ENCODE measurements at regions not wholly inside any gene's neighbourhood (a gene's known extent, or its start where the extent isn't known, plus 50 kb on each side); places are given as distances from the start of the nearest gene placed in this dataset.

- no peaks in the 10 kb centered on the region for H4K20me1 ChIP-seq (ENCODE audit: insufficient read depth, low read length)
- H3K27ac ChIP-seq (ENCODE audit: low read length): no peak overlapping the region
- H3K4me1 ChIP-seq (ENCODE audit: low read length): no peaks in the 10 kb centered on the region
These were observed 85.2 kb upstream of the KCND3 start for GRCh38 chr1:112074711-112075110.

DNA sequence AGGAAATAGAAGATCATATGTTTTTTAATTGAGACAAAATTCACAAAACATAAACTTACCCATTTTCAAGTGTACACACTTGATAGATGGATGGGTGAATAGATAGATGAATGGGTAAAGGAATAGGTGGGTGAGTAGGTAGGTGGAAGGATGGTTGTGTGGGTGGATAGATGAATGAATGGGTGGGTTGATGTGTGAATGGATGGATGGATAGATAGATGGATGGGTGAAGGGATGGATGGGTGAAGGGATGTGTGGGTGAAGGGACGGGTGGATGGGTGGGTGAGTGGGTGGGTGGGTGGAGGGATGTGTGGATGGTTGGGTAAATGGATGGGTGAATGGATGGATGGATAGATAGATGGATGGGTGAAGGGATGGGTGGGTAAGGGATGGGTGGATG is 86.1 kb upstream of the KCND3 start:
- Histone ChIP-seq H3K27ac (ENCODE audit: low read length) (no peak overlapping the region), H3K36me3 (replicated peaks; ENCODE audit: low read depth, low read length) (no peaks in the 10 kb centered on the region), H3K27me3 (ENCODE audit: low read depth, low read length) (peaks cover 11% of the 10 kb centered on the region; the same call in 1 of the 2 replicates), H3K4me1 (ENCODE audit: low read length) (no peaks in the 10 kb centered on the region), H3K4me2 (ENCODE audit: low read length) (no peak overlapping the region), H3K4me3 (ENCODE audit: low read length) (no peak overlapping the region), H3K9me3 (ENCODE audit: insufficient read depth, low read length) (no peaks in the 10 kb centered on the region), H3K79me2 (ENCODE audit: low read length) (no peaks in the 10 kb centered on the region), H4K20me1 (ENCODE audit: insufficient read depth, low read length) (no peaks in the 10 kb centered on the region), H3K9ac (ENCODE audit: low read length) (no peak overlapping the region), H2AFZ (ENCODE audit: low read depth, low read length) (no peak overlapping the region)
- TF ChIP-seq EZH2phosphoT487 (IDR thresholded peaks at IDR 0.05; ENCODE audit: low read depth) (no peak), CTCF (IDR thresholded peaks at IDR 0.05; ENCODE audit: low read depth, low read length) (no peak)

More at GRCh38 chr1:112074711-112075110, 85.2 kb upstream of the KCND3 start:
- no peak for TF ChIP-seq EZH2phosphoT487 (IDR thresholded peaks at IDR 0.05; ENCODE audit: low read depth)
- TF ChIP-seq CTCF (IDR thresholded peaks at IDR 0.05; ENCODE audit: low read depth, low read length): no peak
- no peak overlapping the region for H2AFZ ChIP-seq (ENCODE audit: low read depth, low read length)
- no peak overlapping the region for H3K4me3 ChIP-seq (ENCODE audit: low read length)
- H3K9ac ChIP-seq (ENCODE audit: low read length): no peak overlapping the region
- no peaks in the 10 kb centered on the region for H3K9me3 ChIP-seq (ENCODE audit: insufficient read depth, low read length)
- no peaks in the 10 kb centered on the region for H3K36me3 ChIP-seq (replicated peaks; ENCODE audit: low read depth, low read length)
- no peaks in the 10 kb centered on the region for H3K79me2 ChIP-seq (ENCODE audit: low read length)
- no peak overlapping the region for H3K4me2 ChIP-seq (ENCODE audit: low read length)
- peaks cover 3% of the 10 kb centered on the region; the same call in 1 of the 2 replicates for H3K27me3 ChIP-seq (ENCODE audit: low read depth, low read length)

- Histone ChIP-seq H3K27me3 (ENCODE audit: low read depth, low read length) (peaks cover 14% of the 10 kb centered on the region; the same call in 1 of the 2 replicates), H3K9ac (ENCODE audit: low read length) (no peak overlapping the region), H3K4me3 (ENCODE audit: low read length) (no peak overlapping the region), H4K20me1 (ENCODE audit: insufficient read depth, low read length) (0 out of 2 replicates have a peak, but pooled peaks cover 4% of the 10 kb centered on the region), H2AFZ (ENCODE audit: low read depth, low read length) (no peak overlapping the region), H3K79me2 (ENCODE audit: low read length) (no peaks in the 10 kb centered on the region), H3K36me3 (replicated peaks; ENCODE audit: low read depth, low read length) (no peaks in the 10 kb centered on the region), H3K4me2 (ENCODE audit: low read length) (no peak overlapping the region), H3K4me1 (ENCODE audit: low read length) (no peaks in the 10 kb centered on the region), H3K9me3 (ENCODE audit: insufficient read depth, low read length) (no peaks in the 10 kb centered on the region), H3K27ac (ENCODE audit: low read length) (no peak overlapping the region)
- TF ChIP-seq CTCF (IDR thresholded peaks at IDR 0.05; ENCODE audit: low read depth, low read length) (no peak), EZH2phosphoT487 (IDR thresholded peaks at IDR 0.05; ENCODE audit: low read depth) (no peak)
These were observed 90.0 kb upstream of the KCND3 start for GRCh38 chr1:112079446-112079845.

DNA sequence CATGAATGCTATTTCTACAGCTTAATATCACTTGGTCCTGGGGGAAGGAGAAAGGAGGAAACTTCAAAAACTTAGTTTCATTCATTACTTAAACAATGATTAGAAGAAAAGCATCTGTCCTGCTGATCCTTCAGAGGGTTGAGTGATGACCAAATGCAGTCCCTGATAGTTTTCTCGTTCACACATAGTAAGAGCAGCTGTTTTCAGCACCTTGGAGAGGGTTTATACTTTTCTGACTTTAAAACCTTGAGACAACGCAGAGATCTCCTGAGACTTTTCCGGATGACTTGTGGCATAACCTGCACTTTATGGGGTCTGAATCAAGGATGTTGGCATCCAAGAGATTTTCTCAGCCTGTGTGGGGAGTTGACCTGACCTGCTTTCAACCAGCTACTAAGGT is 94.0 kb upstream of the KCND3 start:
- Histone ChIP-seq H3K4me1 (ENCODE audit: low read length) (peaks cover 20% of the 10 kb centered on the region), H3K9ac (ENCODE audit: low read length) (no peak overlapping the region), H2AFZ (ENCODE audit: low read depth, low read length) (no peak overlapping the region), H3K27ac (ENCODE audit: low read length) (no peak overlapping the region), H3K27me3 (ENCODE audit: low read depth, low read length) (peaks cover 23% of the 10 kb centered on the region), H3K9me3 (ENCODE audit: insufficient read depth, low read length) (no peaks in the 10 kb centered on the region), H3K36me3 (replicated peaks; ENCODE audit: low read depth, low read length) (no peaks in the 10 kb centered on the region), H3K4me3 (ENCODE audit: low read length) (no peak overlapping the region), H3K79me2 (ENCODE audit: low read length) (no peaks in the 10 kb centered on the region), H4K20me1 (ENCODE audit: insufficient read depth, low read length) (0 out of 2 replicates have a peak, but pooled peaks cover 4% of the 10 kb centered on the region), H3K4me2 (ENCODE audit: low read length) (no peak overlapping the region)
- TF ChIP-seq CTCF (IDR thresholded peaks at IDR 0.05; ENCODE audit: low read depth, low read length): no peak
- TF ChIP-seq EZH2phosphoT487 (IDR thresholded peaks at IDR 0.05; ENCODE audit: low read depth): no peak

Measured in OCI-LY3 (cell line).